HG02588 (cell line): ENCODE measurements at regions not wholly inside any gene's neighbourhood (a gene's known extent, or its start where the extent isn't known, plus 50 kb on each side); places are given as distances from the start of the nearest gene placed in this dataset.
"Not testable (repeated sequence)": the region's sequence is repeated elsewhere in the genome, so short reads cannot be mapped to it uniquely, and the experiment has no call there.

Experiments
- ATAC-seq: cut with Tn5 transposase; IDR thresholded peaks from one replicate; pipeline ENCODE4 v1.9.1; 2021; ENCODE audit warnings: mild to moderate bottlenecking, moderate library complexity; ENCODE audit not compliant: unreplicated experiment

GRCh38 chr2:102871707-102872106 is 109.9 kb downstream of the TMEM182 start:
- no peak for ATAC-seq

- ATAC-seq: no peak
Measured at GRCh38 chr2:102872388-102872787, 110.6 kb downstream of the TMEM182 start.

- not testable (repeated sequence) for ATAC-seq
Measured at GRCh38 chr2:102879513-102879912, 117.7 kb downstream of the TMEM182 start.

GRCh38 chr2:102880731-102881130 is 118.9 kb downstream of the TMEM182 start:
- ATAC-seq: no peak

- ATAC-seq: no peak
Measured at GRCh38 chr2:102886216-102886893, 124.5 kb downstream of the TMEM182 start.

GRCh38 chr2:102888514-102888913 is 126.7 kb downstream of the TMEM182 start:
- no peak for ATAC-seq

- ATAC-seq: no peak
Measured at GRCh38 chr2:102891296-102891695, 129.5 kb downstream of the TMEM182 start.

GRCh38 chr2:102892698-102893310 is 131.0 kb downstream of the TMEM182 start:
- ATAC-seq: no peak

GRCh38 chr2:102893870-102894269 is 132.0 kb downstream of the TMEM182 start:
- ATAC-seq: no peak

- no peak for ATAC-seq
Measured at GRCh38 chr2:102895376-102895775, 133.5 kb downstream of the TMEM182 start.

- not testable (repeated sequence) for ATAC-seq
Measured at GRCh38 chr2:102909240-102909639, 147.4 kb downstream of the TMEM182 start.

GRCh38 chr2:102910724-102911123 is 148.9 kb downstream of the TMEM182 start:
- ATAC-seq: no peak

GRCh38 chr2:102915128-102915527 is 153.3 kb downstream of the TMEM182 start:
- no peak for ATAC-seq

GRCh38 chr2:102922321-102922720 is 160.5 kb downstream of the TMEM182 start:
- no peak for ATAC-seq

- no peak for ATAC-seq
Measured at GRCh38 chr2:102925003-102925402, 163.2 kb downstream of the TMEM182 start.

GRCh38 chr2:102927854-102928267 is 166.0 kb downstream of the TMEM182 start:
- ATAC-seq: no peak

GRCh38 chr2:102929721-102930120 is 167.9 kb downstream of the TMEM182 start:
- ATAC-seq: no peak

GRCh38 chr2:102932501-102932900 is 170.7 kb downstream of the TMEM182 start:
- no peak for ATAC-seq

GRCh38 chr2:102939207-102939606 is 177.4 kb downstream of the TMEM182 start:
- no peak for ATAC-seq

- no peak for ATAC-seq
Measured at GRCh38 chr2:102940684-102941083, 178.9 kb downstream of the TMEM182 start.

GRCh38 chr2:102942107-102942506 is 180.3 kb downstream of the TMEM182 start:
- ATAC-seq: no peak

- no peak for ATAC-seq
Measured at GRCh38 chr2:102943251-102943650, 181.4 kb downstream of the TMEM182 start.
